Smooth muscle cell (in vitro differentiated cells): ENCODE measurements at regions not wholly inside any gene's neighbourhood (a gene's known extent, or its start where the extent isn't known, plus 50 kb on each side); places are given as distances from the start of the nearest gene placed in this dataset.

ENCODE experiments used
- DNase-seq: peaks from one replicate; lab custom pipeline; 2025; ENCODE audit not compliant: unreplicated experiment; lab: John Stamatoyannopoulos, UW
- H2AFZ ChIP-seq: fragments of 200-600 bp; sonication (generic); 2 replicates; pipeline ENCODE4 v1.6.0; 2016; ENCODE audit warnings: antibody characterized with exemption, low read depth, mild to moderate bottlenecking
- H3F3A ChIP-seq: fragments of 200-600 bp; sonication (generic); 2 replicates; pipeline ENCODE4 v1.6.0; 2017; ENCODE audit warnings: antibody characterized with exemption, low read depth
- H3K27ac ChIP-seq: fragments of 200-600 bp; sonication (generic); 2 replicates; pipeline ENCODE4 v1.5.1; 2016; ENCODE audit warnings: low read depth, mild to moderate bottlenecking
- H3K27me3 ChIP-seq: fragments of 200-600 bp; sonication (generic); 2 replicates; pipeline ENCODE4 v1.6.1; 2016; ENCODE audit warnings: low read depth, mild to moderate bottlenecking
- H3K36me3 ChIP-seq: fragments of 200-600 bp; sonication (generic); 2 replicates; pipeline ENCODE4 v1.5.1; 2016; ENCODE audit warnings: low read depth
- H3K4me1 ChIP-seq: fragments of 200-600 bp; sonication (generic); 2 replicates; pipeline ENCODE4 v1.5.1; 2016; ENCODE audit warnings: low read depth
- H3K4me2 ChIP-seq: fragments of 200-600 bp; sonication (generic); 2 replicates; pipeline ENCODE4 v1.6.0; 2016; ENCODE audit warnings: mild to moderate bottlenecking
- H3K4me3 ChIP-seq: fragments of 200-600 bp; sonication (generic); 2 replicates; pipeline ENCODE4 v1.5.1; 2016; ENCODE audit warnings: mild to moderate bottlenecking
- H3K79me2 ChIP-seq: fragments of 200-600 bp; sonication (generic); 2 replicates; pipeline ENCODE4 v1.6.0; 2016; ENCODE audit warnings: low read depth, mild to moderate bottlenecking
- H3K9ac ChIP-seq: fragments of 200-600 bp; sonication (generic); 2 replicates; pipeline ENCODE4 v1.6.0; 2016; ENCODE audit warnings: low read depth
- H3K9me3 ChIP-seq: fragments of 200-600 bp; sonication (generic); replicated peaks from 2 replicates; pipeline ENCODE4 v1.5.1; 2016; ENCODE audit warnings: low read depth
- H4K20me1 ChIP-seq: fragments of 200-600 bp; sonication (generic); 2 replicates; pipeline ENCODE4 v1.6.0; 2016; ENCODE audit warnings: low read depth
- CTCF ChIP-seq: fragments of 200-600 bp; sonication (generic); IDR thresholded peaks from 2 replicates; pipeline ENCODE4 v1.5.1; 2017; ENCODE audit warnings: borderline replicate concordance, mild to moderate bottlenecking, antibody characterized with exemption; ENCODE audit not compliant: insufficient read depth, poor library complexity, severe bottlenecking
- WGBS: methylation state at CpG from one replicate; pipeline ENCODE4 v1.1.7; 2016; ENCODE audit warnings: low lambda C conversion rate; 5-methylcytosine and 5-hydroxymethylcytosine counted together

GRCh38 chr11:11217289-11217928 lies 135.6 kb downstream of the CSNK2A3 start:
- Histone ChIP-seq H3K4me2 (no peak overlapping the region), H3K9me3 (no peaks in the 10 kb centered on the region), H3K36me3 (no peaks in the 10 kb centered on the region), H3K79me2 (no peaks in the 10 kb centered on the region), H3F3A (no peaks in the 10 kb centered on the region), H3K9ac (no peak overlapping the region), H4K20me1 (no peaks in the 10 kb centered on the region), H3K27me3 (no peaks in the 10 kb centered on the region), H3K4me1 (peaks cover 8% of the 10 kb centered on the region), H2AFZ (no peak overlapping the region), H3K27ac (no peak overlapping the region), H3K4me3 (no peak overlapping the region)
- TF ChIP-seq CTCF: no peak
- DNase-seq: no peak
- 85% methylated on average over 9 of the region's 9 CpGs for WGBS

- Histone ChIP-seq H2AFZ (no peak overlapping the region), H3K9ac (no peak overlapping the region), H3K4me1 (peaks cover 8% of the 10 kb centered on the region), H3K27me3 (no peaks in the 10 kb centered on the region), H3K79me2 (no peaks in the 10 kb centered on the region), H3K4me2 (no peak overlapping the region), H4K20me1 (no peaks in the 10 kb centered on the region), H3K27ac (no peak overlapping the region), H3K9me3 (no peaks in the 10 kb centered on the region), H3K36me3 (no peaks in the 10 kb centered on the region), H3F3A (no peaks in the 10 kb centered on the region), H3K4me3 (no peak overlapping the region)
- WGBS: 82% methylated on average over 3 of the region's 3 CpGs
- no peak for TF ChIP-seq CTCF
- DNase-seq: no peak
These were observed 137.1 kb downstream of the CSNK2A3 start for GRCh38 chr11:11215944-11216343.

GRCh38 chr11:11215058-11215815 lies 137.8 kb downstream of the CSNK2A3 start:
- Histone ChIP-seq H3K79me2 (no peaks in the 10 kb centered on the region), H3K27ac (no peak overlapping the region), H3K4me3 (no peak overlapping the region), H2AFZ (no peak overlapping the region), H3K9ac (no peak overlapping the region), H3K27me3 (no peaks in the 10 kb centered on the region), H4K20me1 (no peaks in the 10 kb centered on the region), H3F3A (no peaks in the 10 kb centered on the region), H3K4me1 (peaks cover 8% of the 10 kb centered on the region), H3K36me3 (no peaks in the 10 kb centered on the region), H3K4me2 (no peak overlapping the region), H3K9me3 (no peaks in the 10 kb centered on the region)
- DNase-seq: no peak
- 96% methylated on average over 5 of the region's 5 CpGs for WGBS
- no peak for TF ChIP-seq CTCF
